NCI-H1417 (cell line): ENCODE measurements at regions not wholly inside any gene's neighbourhood (a gene's known extent, or its start where the extent isn't known, plus 50 kb on each side); places are given as distances from the start of the nearest gene placed in this dataset.
"Not testable (repeated sequence)": the region's sequence is repeated elsewhere in the genome, so short reads cannot be mapped to it uniquely, and the experiment has no call there.

Source experiments
- DNase-seq, 3 experiments: peaks; one replicate each; lab custom pipeline; 2025; lab: John Stamatoyannopoulos, UW

DNA sequence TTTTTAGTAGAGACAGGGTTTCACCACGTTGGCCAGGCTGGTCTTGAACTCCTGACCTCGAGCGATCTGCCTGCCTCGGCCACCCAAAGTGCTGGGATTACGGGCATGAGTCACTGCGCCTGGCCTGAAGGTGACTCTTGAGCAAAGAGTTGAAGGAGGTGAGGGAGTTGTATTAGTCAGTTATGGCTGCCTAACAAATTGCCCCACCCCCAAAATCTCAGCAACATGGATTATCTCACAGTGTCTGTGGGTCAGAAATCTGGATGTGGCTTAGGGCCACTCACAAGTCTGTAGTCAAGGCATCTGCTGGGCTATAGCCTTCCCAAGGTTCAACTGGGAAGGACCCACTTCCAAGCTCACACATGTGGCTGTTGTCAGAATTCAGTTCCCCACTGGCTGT is 52.8 kb upstream of the ADGRE5 start:
- DNase-seq: no peak

DNA sequence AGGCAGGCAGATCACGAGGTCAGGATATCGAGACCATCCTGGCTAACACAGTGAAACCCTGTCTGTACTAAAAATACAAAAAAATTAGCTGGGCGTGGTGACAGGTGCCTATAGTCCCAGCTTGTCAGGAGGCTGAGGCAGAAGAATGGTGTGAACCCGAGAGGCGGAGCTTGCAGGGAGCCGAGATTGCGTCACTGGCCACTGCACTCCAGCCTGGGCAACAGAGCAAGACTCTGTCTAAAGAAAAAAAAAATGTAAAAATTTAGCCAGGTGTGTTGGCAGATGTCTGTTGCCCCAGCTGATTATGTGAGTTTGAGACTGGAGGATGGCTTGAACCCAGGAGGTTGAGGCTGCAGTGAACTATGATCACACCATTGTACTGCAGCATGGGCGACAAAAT is 54.2 kb upstream of the ADGRE5 start:
- DNase-seq: not testable (repeated sequence)

DNA sequence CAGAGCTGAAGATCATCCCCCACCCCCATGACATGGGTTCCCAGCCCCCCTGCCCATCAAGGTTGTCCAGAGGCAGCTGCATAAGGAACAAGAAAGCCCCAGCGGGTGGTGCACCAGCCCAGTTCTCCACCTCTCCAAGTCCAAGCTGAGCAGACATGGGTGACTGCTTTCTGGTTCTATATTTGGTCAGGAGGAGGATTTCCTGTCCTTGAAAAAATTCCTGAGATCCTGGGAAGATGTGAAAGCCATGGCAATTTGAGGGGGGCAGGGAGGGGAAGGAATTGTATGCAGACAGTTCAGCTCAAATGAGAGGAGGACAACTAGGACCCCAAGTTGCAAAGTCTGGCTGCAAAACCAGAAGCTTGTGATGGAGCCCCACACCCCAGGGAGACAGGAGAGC is 55.4 kb upstream of the ADGRE5 start:
- no peak for DNase-seq

DNA sequence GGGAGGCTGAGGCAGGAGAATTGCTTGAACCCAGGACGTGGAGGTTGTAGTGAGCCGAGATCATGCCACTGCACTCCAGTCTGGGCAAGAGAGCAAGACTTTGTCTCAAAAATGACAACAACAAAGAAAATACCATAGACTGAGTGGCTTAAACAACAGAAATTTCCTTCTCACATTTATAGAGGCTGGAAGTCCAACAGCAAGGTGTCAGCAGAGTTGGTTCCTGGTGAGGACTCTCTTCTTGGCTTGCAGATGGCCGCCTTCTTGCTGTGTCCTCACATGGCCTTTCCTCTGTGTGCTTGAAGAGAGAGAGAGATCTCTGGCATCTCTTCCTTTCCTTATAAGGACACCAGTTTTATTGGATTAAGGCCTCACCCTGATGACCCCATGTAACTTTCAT is 56.1 kb upstream of the ADGRE5 start:
- DNase-seq: no peak

DNA sequence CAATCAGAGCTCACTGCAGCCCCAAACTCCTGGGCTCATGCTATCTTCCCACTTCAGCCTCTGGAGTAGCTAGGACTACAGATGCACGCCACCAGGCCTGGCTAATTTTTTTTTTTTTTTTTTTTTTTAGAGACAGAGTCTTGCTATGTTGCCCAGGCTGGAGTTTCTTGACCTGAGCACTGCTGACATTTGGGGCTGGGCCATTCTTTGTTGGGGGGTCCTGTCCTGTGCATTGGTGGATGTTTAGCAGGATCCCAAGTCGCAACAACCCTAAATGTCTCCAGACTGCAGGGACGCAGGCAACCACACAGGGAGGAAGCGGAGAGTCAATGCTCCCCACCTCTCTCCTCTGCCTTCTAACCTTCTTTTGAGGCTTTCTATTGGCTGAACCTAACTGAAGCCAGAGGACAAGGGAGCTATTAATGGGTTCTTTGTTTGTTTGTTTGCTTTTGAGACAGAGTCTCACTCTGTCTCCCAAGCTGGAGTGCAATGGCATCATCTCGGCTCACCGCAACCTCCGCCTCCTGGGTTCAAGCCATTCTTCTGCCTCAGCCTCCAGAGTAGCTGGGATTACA is 58.3 kb upstream of the ADGRE5 start:
- no peak for DNase-seq

DNA sequence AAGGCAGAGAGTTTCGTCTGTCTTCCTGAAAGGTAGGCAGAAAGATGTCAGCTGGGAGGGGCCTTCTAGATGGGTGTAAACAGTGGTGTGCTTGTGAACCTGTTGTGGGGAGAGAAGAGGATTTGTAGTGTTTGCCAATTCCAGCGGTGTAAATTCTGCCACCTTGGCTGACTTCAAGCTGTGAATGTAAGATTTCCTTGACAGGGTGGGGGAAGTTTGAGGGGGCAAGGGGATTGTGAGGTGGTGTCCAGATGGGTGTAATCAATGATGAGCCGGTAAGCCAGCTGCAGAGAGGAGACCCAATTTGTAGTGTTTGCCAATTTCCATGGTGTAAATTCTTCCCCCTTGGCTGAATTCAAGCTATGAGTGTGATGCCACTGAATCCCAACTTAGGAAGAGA is 61.0 kb upstream of the ADGRE5 start:
- no peak for DNase-seq

DNA sequence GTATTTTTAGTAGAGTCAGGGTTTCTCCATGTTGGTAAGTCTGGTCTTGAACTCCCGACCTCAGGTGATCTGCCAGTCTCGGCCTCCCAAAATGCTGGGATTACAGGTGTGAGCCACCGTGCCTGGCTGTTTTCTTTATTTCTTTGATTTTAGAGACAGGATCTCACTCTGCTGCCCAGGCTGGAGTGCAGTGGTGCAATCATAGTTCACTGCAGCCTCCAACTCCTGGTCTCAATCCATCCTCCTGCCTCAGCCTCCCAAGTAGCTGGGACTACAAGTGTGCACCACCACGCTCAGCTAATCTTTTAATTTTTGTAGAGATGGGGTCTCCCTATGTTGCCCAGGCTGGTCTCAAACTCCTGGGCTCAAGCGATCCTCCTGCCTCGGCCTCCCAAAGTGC is 61.5 kb upstream of the ADGRE5 start:
- DNase-seq: not testable (repeated sequence)

DNA sequence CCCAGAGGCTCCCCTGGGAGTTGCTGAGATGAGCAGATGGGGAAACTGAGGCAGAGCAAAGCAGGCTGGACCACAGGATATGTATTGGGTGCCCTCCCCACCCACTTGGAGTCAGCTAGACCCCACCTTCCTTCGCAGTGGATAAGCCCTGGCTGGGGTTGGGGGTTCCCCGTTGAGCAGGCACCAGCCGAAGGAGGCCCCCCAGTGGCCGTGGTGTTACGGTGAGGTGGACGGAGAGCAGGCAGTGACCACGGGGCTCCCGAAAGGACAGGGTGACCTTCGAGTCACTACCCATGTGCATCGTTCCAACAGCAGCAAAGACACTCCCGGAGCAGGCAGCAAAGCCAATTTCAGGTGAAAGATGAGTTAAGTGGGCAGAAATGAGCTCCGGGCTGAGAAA is 62.4 kb upstream of the ADGRE5 start:
- no peak for DNase-seq

DNA sequence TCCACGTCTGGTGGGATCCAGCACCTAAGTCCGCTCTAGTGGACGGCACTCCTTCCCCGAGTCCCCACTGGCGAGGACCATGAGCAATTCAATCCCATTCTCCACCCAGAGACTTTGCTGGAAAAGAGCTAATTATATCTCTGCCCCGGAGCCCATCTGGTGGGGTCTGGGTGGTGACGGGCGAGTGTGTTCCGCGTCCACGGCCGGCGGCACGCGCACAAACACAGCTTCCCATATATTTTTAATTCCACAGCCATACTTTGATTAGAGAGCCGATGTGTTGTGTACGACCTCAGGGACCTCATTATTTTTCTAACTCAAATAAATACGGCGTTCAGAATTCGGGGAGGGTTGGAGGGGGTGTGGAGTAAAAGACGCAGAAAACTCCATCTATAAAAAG is 64.1 kb upstream of the ADGRE5 start:
- no peak for DNase-seq

DNA sequence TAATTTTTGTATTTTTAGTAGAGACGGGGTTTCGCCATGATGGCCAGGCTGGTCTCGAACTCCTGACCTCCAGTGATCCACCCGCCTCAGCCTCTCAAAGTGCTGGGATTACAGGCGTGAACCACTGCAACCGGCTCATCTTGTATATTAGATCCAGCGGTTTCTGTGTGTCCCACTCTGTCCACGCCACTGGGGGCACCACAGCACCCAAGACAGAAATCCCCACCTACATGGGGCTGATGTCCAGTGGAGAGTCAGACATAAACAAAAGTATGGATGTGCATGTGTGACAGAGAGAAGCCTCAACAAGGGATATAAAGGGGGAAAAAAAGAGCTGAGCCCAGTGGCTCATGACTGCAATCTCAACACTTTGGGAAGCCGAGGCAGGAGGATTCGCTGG is 65.8 kb upstream of the ADGRE5 start:
- no peak for DNase-seq

DNA sequence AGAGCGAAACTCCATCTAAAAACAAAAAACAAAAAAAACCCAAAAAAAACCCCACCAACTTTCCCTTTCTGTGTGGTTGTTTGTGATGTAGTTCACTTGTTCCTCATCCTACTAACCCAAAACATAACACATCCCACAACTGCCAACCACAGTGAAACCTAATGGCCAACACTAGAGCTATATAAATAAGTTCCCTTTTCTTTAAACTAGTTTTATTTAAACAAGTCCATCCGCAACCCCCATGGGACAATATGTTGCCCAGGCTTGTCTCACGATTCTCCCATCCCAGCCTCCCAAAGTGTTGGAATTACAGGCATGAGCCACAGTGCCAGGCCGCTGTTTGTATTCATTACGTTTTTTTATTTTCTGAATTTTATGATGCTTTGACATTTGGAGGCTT is 71.2 kb upstream of the ADGRE5 start:
- DNase-seq: no peak

DNA sequence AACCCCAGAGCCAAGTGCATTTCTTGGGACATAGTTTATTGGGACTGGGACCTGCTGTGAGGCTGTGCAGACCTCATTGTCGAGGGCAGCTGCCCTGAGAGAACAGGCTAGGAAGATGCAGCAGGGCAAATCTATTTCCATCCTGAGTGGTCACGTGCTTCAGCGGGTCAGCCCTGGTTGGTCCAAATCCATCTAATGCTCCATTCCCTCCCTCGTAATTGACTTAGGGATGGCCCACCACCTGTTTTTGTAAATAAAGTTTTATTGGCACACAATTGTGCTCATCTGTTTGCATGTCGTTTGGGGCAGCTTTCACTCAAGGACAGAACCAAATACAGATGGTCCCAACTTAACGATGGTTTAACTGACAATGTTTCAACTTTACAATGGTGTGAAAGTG is 75.5 kb upstream of the ADGRE5 start:
- DNase-seq: no peak

DNA sequence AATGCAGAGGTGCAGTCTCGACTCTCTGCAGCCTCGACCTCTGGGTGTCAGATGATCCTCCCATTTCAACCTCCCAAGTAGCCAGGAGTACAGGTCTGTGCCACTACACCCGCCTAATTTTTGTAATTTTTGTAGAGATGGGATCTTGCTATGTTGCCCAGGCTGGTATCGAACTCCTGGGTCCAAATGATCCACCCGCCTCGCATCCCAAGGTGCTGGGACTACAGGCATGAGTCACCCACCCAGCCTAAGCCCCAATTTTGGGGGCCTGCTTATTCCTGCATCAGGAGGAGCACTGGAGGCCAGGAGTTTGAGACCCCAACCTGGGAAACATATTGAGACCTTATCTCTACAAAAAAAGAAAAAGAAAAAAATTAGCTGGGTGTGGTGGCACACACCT is 80.1 kb upstream of the ADGRE5 start:
- DNase-seq: no peak

DNA sequence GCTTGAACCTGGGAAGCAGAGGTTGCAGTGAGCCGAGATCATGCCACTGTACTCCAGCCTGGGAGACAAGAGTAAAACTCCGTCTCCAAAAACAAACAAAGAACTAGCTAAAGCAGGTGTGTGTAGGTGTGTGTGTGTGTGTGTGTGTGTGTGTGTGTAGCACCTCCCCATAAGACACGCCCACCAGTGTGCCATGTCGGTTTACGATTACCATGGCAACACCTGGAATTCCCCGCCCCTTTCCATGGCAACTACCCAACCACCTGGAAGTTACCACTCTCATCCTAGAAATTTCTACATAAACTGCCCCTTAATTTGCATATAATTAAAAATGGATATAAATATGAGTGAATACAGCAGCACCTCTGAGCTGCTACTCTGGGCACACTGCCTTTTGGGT is 80.9 kb upstream of the ADGRE5 start:
- DNase-seq: peak in 1 of 3 experiments; percentile 10

DNA sequence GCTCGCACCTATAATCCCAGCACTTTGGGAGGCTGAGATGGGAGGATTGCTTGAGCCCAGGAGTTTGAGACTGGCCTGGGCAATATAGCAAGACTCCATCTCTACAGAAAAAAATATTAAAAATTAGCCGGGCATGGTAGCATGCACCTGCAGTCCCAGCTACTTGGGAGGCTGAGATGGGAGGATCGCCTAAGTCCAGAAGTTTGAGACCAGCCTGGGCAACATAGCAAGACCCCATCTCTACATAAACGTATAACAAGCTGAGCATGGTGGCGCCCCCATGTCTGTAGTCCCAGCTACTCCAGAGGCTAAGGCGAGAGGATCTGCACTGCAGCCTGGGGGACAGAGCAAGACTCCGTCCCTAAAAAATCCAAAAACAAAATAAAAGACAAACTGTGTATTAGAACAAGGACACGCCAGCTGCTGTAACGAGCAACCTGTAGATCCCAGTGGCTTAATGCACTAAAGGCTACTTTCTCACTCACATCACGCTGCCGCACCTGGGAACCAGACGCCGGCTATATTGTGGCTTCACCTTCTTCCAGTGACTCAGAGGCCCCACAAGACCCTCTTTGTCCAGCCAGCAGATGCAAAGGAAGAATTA is 81.9 kb upstream of the ADGRE5 start:
- not testable (repeated sequence) for DNase-seq

DNA sequence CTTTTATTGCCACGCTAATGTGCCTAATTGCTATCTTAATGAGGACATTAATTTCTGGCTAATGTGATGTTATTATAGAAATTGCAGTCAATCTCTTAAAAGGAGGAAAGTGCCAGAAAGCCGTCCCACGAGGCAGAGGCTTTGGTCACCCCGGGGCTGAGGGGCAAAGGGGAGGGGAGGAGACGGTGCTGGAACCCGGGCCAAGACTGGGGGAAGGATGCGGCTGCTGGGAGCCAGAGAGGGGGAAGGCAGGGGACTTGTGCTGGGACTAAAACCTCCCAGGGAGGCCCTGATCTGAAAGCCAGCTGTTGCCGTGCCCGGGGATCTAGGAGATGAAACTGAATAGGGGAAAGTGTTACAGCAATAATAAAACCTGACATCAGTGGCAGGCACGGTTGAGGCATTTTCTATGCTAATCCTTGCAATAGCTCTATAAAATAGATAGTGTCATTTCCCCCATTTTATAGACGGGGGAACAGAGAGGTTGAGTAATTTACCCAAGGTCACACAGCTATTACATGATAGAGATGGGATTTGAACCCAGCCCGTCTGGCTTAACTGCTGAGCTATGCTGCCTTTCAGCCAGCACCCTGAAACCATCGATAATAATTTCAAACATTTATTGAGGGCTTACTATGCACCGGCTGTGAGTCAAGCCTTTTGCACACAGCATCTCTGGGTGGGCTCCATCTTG is 83.2 kb upstream of the ADGRE5 start:
- DNase-seq: peak in 1 of 3 experiments; percentile 10

DNA sequence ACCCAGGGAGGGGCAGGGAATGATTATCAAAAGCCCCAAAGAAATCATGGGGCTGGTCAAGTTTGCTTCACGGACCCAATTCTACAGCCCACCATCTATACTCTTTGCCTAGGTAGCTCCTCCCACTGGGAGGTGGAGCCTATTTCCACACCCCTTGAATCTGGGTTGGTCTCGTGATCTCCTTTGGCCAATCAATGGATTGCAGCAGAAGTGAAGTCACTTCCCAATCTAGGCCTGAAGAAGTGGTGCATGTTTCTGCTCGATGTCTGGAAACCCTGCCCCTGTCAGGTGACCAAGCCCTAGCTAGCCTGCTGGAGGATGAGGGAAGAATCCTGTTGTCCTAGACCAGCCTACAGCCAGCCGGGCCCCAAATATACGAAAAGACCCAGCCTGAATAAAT is 86.3 kb upstream of the ADGRE5 start:
- DNase-seq: not testable (repeated sequence)

DNA sequence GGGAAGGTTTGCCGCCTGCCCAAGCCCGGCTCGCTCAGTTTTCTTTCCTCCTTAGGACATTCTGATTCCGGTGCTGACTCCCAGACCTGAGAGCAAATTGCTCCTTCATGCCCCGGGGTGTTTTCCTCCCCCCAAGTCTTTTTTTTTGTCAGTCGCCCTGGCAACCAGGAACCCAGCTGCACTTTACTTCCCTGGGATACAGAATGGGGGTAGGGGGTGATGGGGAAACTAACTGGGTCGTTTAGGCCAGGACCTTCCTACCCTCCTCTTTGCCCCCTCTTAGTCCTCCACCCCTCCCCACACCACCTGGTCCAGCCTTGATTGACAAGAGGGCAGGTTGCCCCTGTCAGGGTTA is 87.5 kb upstream of the ADGRE5 start:
- DNase-seq: peak in 2 of 3 experiments; percentile 8 to 42

DNA sequence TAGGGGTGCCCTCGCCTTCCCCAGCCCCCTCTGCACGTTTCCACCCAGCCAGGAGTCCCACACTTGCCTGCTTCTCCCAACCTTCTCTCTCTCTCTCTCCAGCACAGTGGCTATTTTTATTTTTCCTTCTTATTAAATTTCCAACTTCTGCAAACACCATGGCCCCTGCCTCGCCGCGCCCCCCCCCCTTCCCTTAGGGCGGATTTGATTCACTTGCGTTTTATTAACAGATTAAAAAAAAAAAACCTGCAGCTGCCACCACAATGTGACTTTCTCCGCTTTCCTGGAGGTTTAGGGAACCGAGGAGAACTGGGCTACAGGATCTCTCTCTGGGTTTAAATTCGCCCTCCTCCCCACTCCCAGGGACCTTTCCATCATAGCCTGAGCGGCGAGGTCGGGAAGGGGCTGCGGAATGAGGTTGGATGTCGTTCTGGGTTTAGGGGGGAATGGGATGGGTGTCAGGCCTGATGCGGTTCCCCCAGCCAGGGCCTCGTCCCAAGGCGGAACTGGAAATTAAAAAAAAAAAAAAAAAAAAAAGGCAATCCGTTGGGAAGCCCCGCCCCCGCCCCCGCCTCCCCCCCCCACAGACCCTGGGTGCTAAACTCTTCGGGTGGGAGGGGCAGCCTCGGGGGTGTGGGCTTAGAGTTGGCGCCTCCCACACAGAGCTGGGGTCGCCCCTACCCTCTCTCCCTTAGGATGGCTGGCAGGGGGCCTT is 87.3 kb upstream of the ADGRL1 start:
- peak in 1 of 3 experiments; percentile 42 for DNase-seq

DNA sequence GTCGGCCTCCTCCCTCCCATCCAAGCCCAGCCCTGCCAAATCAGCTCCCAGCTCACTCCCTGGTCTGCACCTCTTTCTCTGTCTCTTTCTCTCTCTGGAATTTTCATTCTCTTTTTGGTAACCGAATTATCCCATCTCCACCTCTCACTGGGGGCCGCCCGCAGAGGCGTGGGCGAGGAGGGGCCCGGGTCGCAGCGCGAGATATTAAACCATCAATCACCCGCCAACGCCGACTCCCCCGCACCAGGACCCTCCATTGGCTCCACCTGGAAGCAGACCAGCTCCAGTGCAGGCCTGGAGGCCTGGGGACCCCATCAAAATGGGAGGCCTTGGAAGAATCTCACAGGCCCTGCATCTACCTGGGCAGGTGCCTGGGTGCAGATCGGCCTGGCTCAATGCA is 83.8 kb upstream of the ADGRL1 start:
- not testable (repeated sequence) for DNase-seq

DNA sequence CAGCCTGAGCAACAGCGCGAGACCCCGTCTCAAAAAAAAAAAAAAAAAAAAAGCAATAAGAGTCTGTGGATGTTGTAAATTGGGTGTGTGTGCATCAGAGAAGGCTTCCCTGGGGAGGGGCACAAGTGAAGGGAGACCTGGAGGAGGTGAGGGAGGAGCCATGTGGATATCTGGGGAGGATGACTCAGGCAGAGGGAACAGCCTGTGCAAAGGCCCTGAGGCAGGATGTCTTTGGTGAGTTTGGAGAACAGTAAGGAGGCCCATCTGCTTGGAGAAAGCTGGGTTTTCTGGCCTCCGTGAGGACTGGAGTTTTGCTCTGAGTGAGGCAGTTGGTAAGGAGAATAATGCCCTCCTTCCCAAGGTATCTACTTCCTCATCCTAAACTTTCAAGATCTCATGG is 81.9 kb upstream of the ADGRL1 start:
- not testable (repeated sequence) for DNase-seq

DNA sequence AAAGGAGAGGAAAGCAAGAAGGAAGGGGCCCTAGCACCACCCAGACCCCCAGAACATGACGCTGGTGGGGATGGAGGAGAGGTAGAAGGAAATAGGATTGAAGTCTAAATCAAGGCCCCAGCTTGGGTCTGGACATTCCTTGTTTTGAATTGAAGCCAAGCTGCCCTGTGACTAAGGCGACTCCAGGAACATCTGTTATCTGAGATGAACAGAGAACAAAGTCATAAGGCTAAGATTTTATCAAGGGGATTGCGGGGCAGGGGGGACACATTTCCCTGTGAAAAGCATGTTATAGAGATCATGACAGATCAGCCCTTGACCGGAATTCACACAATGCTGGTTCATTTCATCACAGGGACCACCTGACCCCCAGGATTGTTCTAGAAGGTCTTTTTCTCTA is 80.6 kb upstream of the ADGRL1 start:
- DNase-seq: not testable (repeated sequence)

DNA sequence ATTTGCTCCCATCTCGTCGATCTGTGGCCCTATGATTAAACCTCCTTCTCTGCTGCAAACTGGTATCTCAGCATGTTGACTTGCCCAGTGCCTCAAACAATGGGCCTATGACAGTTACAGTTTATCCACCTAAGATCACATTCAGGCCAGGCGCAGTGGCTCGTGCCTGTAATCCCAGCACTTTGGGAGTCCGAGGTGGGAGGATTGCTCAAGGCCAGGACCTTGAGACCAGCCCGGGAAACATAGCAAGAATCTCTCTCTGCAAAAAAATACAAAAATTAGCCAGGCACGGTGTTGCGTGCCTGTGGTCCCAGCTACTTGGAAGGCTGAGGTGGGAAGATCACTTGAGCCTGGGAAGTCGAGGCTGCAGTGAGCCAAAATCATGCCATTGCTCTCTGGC is 79.8 kb upstream of the ADGRL1 start:
- not testable (repeated sequence) for DNase-seq
